NT2/D1 (cell line): ENCODE measurements at regions not wholly inside any gene's neighbourhood (a gene's known extent, or its start where the extent isn't known, plus 50 kb on each side); places are given as distances from the start of the nearest gene placed in this dataset.

Experiments
- DNase-seq: peaks from one replicate; pipeline ENCODE4 v3.0.0-alpha.2; 2011; ENCODE audit warnings: low read depth, low spot score
- H3K27me3 ChIP-seq: 2 replicates; pipeline ENCODE4 v1.6.0; 2011; ENCODE audit warnings: mild to moderate bottlenecking; ENCODE audit not compliant: insufficient read length, insufficient read depth
- H3K36me3 ChIP-seq: 2 replicates; pipeline ENCODE4 v1.6.1; 2011; ENCODE audit warnings: mild to moderate bottlenecking, low read length, mixed read lengths; ENCODE audit not compliant: insufficient read depth, insufficient read length
- H3K4me1 ChIP-seq: 2 replicates; pipeline ENCODE4 v1.5.1; 2011; ENCODE audit not compliant: insufficient read depth, insufficient read length
- H3K4me3 ChIP-seq: 2 replicates; pipeline ENCODE4 v1.5.1; 2011; ENCODE audit warnings: low read depth; ENCODE audit not compliant: insufficient read length
- H3K9ac ChIP-seq: 2 replicates; pipeline ENCODE4 v1.6.0; 2011; ENCODE audit warnings: low read depth; ENCODE audit not compliant: insufficient read length
- H3K9me3 ChIP-seq: 2 replicates; pipeline ENCODE4 v1.5.1; 2011; ENCODE audit warnings: mild to moderate bottlenecking, low read length; ENCODE audit not compliant: insufficient read depth
- SUZ12 ChIP-seq: IDR thresholded peaks from 2 replicates; pipeline ENCODE4 v1.6.1; 2011; ENCODE audit not compliant: insufficient read length, insufficient read depth; ENCODE audit errors: extremely low read depth
- YY1 ChIP-seq: IDR thresholded peaks from 2 replicates; pipeline ENCODE4 v1.6.1; 2011; ENCODE audit not compliant: insufficient read length, insufficient read depth
- ZNF274 ChIP-seq: IDR thresholded peaks from 2 replicates; pipeline ENCODE4 v1.6.1; 2011; ENCODE audit warnings: mild to moderate bottlenecking, low read depth, low read length

DNA sequence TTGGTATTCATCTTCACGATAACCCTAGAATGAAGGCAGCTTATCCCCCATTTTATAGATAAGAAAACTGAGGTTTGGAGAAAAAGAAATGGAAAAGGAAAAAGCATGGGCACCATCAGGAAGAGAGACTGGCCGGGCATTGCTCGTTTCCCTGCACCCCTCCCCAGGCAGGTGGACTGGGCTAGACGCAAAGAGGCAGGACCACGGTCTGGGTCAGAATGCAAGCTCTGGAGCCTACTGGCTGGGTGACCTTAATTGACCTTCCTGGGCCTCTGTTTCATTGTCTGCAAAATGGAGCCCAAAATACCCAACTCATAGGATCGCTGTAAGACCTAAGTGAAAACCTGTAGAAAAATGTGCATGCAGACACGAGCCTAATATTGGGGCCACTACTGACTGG is 135.3 kb upstream of the GLI2 start:
- Histone ChIP-seq H3K9ac (no peak overlapping the region), H3K9me3 (no peaks in the 10 kb centered on the region), H3K4me3 (no peak overlapping the region), H3K36me3 (no peaks in the 10 kb centered on the region), H3K4me1 (peaks cover 19% of the 10 kb centered on the region), H3K27me3 (peaks cover 15% of the 10 kb centered on the region)
- no peak for DNase-seq
- no peak for TF ChIP-seq SUZ12
- TF ChIP-seq YY1, result no peak
- TF ChIP-seq ZNF274, result no peak

GRCh38 chr2:120600786-120601185 is 134.9 kb upstream of the GLI2 start:
- peaks cover 22% of the 10 kb centered on the region for H3K4me1 ChIP-seq
- peaks cover 13% of the 10 kb centered on the region for H3K27me3 ChIP-seq
- H3K9ac ChIP-seq, result no peak overlapping the region
- H3K4me3 ChIP-seq, result no peak overlapping the region
- H3K9me3 ChIP-seq, result no peaks in the 10 kb centered on the region
- TF ChIP-seq ZNF274 (no peak), YY1 (no peak), SUZ12 (no peak)
- DNase-seq, result no peak
- H3K36me3 ChIP-seq, result no peaks in the 10 kb centered on the region

GRCh38 chr2:120601566-120601965 is 134.1 kb upstream of the GLI2 start:
- H3K4me1 ChIP-seq, result peaks cover 21% of the 10 kb centered on the region
- peaks cover 11% of the 10 kb centered on the region for H3K27me3 ChIP-seq
- H3K9ac ChIP-seq, result no peak overlapping the region
- no peak for DNase-seq
- H3K36me3 ChIP-seq, result no peaks in the 10 kb centered on the region
- H3K9me3 ChIP-seq, result no peaks in the 10 kb centered on the region
- H3K4me3 ChIP-seq, result no peak overlapping the region
- TF ChIP-seq ZNF274 (no peak), SUZ12 (no peak), YY1 (no peak)

DNA sequence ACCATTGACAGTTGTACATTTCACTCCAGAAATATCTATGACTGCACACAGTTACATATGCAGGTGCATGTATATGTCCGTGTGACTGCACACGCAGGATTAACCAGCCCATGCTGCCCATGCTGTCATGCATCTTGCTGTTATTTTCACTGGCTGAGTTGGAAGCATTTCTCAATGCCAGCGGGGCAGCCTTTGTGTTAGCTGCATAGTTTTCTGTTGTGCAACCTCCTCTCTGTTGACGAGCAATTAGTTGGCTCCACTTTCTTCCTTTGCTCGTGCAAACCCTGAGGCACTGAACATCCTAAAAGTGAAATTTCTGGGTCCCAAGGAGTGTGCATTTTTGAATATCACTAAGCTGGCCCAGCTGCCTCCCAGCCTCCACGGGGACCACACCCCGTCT is 133.4 kb upstream of the GLI2 start:
- TF ChIP-seq SUZ12 (no peak), YY1 (no peak), ZNF274 (no peak)
- no peak overlapping the region for H3K4me3 ChIP-seq
- H3K27me3 ChIP-seq, result peaks cover 17% of the 10 kb centered on the region
- peaks cover 21% of the 10 kb centered on the region for H3K4me1 ChIP-seq
- DNase-seq, result no peak
- H3K36me3 ChIP-seq, result no peaks in the 10 kb centered on the region
- H3K9me3 ChIP-seq, result no peaks in the 10 kb centered on the region
- H3K9ac ChIP-seq, result no peak overlapping the region

DNA sequence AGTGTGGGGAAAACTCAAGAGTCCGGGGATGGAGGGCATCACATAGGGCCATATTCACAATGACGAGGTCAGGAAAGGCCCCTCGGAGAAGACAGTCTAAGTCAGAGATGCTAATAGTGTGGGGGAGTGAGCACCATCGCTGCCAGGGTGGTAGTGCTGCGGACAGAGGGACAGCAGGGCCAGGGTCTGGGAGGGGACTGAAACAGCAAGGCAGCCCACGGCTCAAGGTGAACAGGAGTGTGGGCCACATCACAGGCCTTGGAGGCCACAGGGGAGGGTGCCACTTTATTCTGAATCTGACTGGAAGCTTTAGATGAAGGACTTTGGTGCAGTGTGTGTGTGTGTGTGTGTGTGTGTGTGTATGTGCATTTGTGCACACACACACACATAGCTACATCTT is 130.9 kb upstream of the GLI2 start:
- H3K9ac ChIP-seq, result no peak overlapping the region
- no peak for DNase-seq
- H3K4me3 ChIP-seq, result no peak overlapping the region
- H3K36me3 ChIP-seq, result no peaks in the 10 kb centered on the region
- peaks cover 14% of the 10 kb centered on the region for H3K4me1 ChIP-seq
- no peaks in the 10 kb centered on the region for H3K9me3 ChIP-seq
- TF ChIP-seq ZNF274 (no peak), SUZ12 (no peak), YY1 (no peak)
- peaks cover 15% of the 10 kb centered on the region for H3K27me3 ChIP-seq

GRCh38 chr2:120605231-120605935 is 130.3 kb upstream of the GLI2 start:
- Histone ChIP-seq H3K9ac (no peak overlapping the region), H3K27me3 (peaks cover 15% of the 10 kb centered on the region), H3K4me3 (no peak overlapping the region), H3K4me1 (peaks cover 16% of the 10 kb centered on the region), H3K36me3 (no peaks in the 10 kb centered on the region), H3K9me3 (no peaks in the 10 kb centered on the region)
- no peak for DNase-seq
- TF ChIP-seq SUZ12 (no peak), ZNF274 (no peak), YY1 (no peak)

DNA sequence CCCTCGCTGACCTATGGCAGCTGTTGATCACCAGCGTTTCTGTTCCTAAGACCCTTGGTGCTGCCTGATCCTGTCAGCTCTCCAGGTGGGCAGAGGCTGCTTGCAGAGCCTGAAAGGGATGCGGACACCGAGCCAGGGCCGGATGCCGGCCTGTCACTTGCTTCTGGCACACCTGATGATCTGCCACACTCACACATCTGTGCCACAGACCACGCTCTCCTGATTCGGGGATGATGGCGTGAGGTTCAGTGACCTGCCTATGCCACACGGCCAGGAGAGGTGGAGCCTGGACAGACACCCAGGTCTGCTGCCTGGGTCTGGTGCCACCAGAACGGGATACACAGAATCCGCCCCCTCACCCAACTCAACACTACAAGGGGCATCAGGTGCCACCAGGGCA is 129.4 kb upstream of the GLI2 start:
- H3K9me3 ChIP-seq, result no peaks in the 10 kb centered on the region
- H3K4me1 ChIP-seq, result peaks cover 16% of the 10 kb centered on the region
- TF ChIP-seq YY1 (no peak), ZNF274 (no peak), SUZ12 (no peak)
- no peaks in the 10 kb centered on the region for H3K36me3 ChIP-seq
- no peak for DNase-seq
- peaks cover 17% of the 10 kb centered on the region for H3K27me3 ChIP-seq
- H3K9ac ChIP-seq, result no peak overlapping the region
- no peak overlapping the region for H3K4me3 ChIP-seq
